Sigmoid colon (tissue), 4 donors: ENCODE measurements at regions not wholly inside any gene's neighbourhood (a gene's known extent, or its start where the extent isn't known, plus 50 kb on each side); places are given as distances from the start of the nearest gene placed in this dataset.

Experiments used
- CTCF ChIP-seq, 4 experiments: fragments of 450-650 bp in 3 of 4; fragments of 200-600 bp in 1 of 4; IDR thresholded peaks; one replicate each; pipeline ENCODE4 v1.5.1; 2016 to 2019; ENCODE audit warnings: antibody characterized with exemption in 4 of 4, mild to moderate bottlenecking in 3 of 4, moderate library complexity in 2 of 4
- POLR2AphosphoS5 ChIP-seq, 4 donors: sonication (generic); formaldehyde crosslinking; IDR thresholded peaks; one replicate each; pipeline ENCODE4 v1.6.1; 2017; ENCODE audit warnings: antibody characterized with exemption in 4 of 4

GRCh38 chr2:172173174-172173706, 70.5 kb upstream of the DLX2 start:
- TF ChIP-seq CTCF (IDR thresholded peaks at IDR 0.05) (no peak), POLR2AphosphoS5 (IDR thresholded peaks at IDR 0.05) (no peak)
